H9 (cell line): ENCODE measurements at regions not wholly inside any gene's neighbourhood (a gene's known extent, or its start where the extent isn't known, plus 50 kb on each side); places are given as distances from the start of the nearest gene placed in this dataset.

ENCODE experiments used
- DNase-seq: peaks from one replicate; pipeline ENCODE4 v3.0.0-alpha.2; 2017
- H2AFZ ChIP-seq: one replicate; pipeline ENCODE4 v1.6.1; 2013; ENCODE audit warnings: mild to moderate bottlenecking, low read length, control low read depth, moderate library complexity
- H2AK5ac ChIP-seq: 2 replicates; pipeline ENCODE4 v1.6.1; 2013; ENCODE audit warnings: low read length, control low read depth, mixed read lengths; ENCODE audit not compliant: insufficient read length
- H2BK120ac ChIP-seq: one replicate; pipeline ENCODE4 v1.6.1; 2013; ENCODE audit warnings: low read depth, mild to moderate bottlenecking, low read length, control low read depth, inconsistent platforms; ENCODE audit not compliant: poor library complexity, severe bottlenecking
- H2BK12ac ChIP-seq: 2 replicates; pipeline ENCODE4 v1.6.1; 2013; ENCODE audit warnings: low read length, control low read depth, mixed read lengths, low read depth; ENCODE audit not compliant: insufficient read length
- H2BK15ac ChIP-seq: 2 replicates; pipeline ENCODE4 v1.6.1; 2013; ENCODE audit warnings: low read depth, low read length, control low read depth
- H2BK20ac ChIP-seq: one replicate; pipeline ENCODE4 v1.6.1; 2013; ENCODE audit warnings: low read depth, mild to moderate bottlenecking, low read length, control low read depth, inconsistent platforms; ENCODE audit not compliant: poor library complexity, severe bottlenecking
- H2BK5ac ChIP-seq: 2 replicates; pipeline ENCODE4 v1.6.1; 2013; ENCODE audit warnings: low read length, control low read depth, mixed read lengths; ENCODE audit not compliant: insufficient read length
- H3K14ac ChIP-seq: 2 replicates; pipeline ENCODE4 v1.6.1; 2013; ENCODE audit warnings: low read length, control low read depth; ENCODE audit not compliant: insufficient read depth
- H3K18ac ChIP-seq: 2 replicates; pipeline ENCODE4 v1.6.1; 2013; ENCODE audit warnings: low read depth, mild to moderate bottlenecking, mixed read lengths, low read length, control low read depth; ENCODE audit not compliant: insufficient read length
- H3K23ac ChIP-seq: 2 replicates; pipeline ENCODE4 v1.6.1; 2013; ENCODE audit warnings: low read length, control low read depth, mixed read lengths, low read depth; ENCODE audit not compliant: insufficient read length
- H3K23me2 ChIP-seq: 2 replicates; pipeline ENCODE4 v1.6.1; 2013; ENCODE audit warnings: low read depth, mild to moderate bottlenecking, mixed read lengths, low read length, control low read depth; ENCODE audit not compliant: insufficient read length, poor library complexity, severe bottlenecking
- H3K27ac ChIP-seq: 2 replicates; pipeline ENCODE4 v1.5.1; 2013; ENCODE audit warnings: low read length, control low read depth, mixed read lengths, low read depth; ENCODE audit not compliant: insufficient read length
- H3K27me3 ChIP-seq: 2 replicates; pipeline ENCODE4 v1.6.1; 2013; ENCODE audit warnings: low read length, control low read depth, inconsistent platforms; ENCODE audit not compliant: insufficient read depth
- H3K4ac ChIP-seq: 2 replicates; pipeline ENCODE4 v1.6.1; 2013; ENCODE audit warnings: low read depth, mild to moderate bottlenecking, control low read depth, inconsistent platforms, low read length, moderate library complexity
- H3K4me1 ChIP-seq: 2 replicates; pipeline ENCODE4 v1.6.1; 2013; ENCODE audit warnings: low read length, control low read depth, inconsistent platforms; ENCODE audit not compliant: insufficient read depth
- H3K4me2 ChIP-seq: 2 replicates; pipeline ENCODE4 v1.6.1; 2013; ENCODE audit warnings: low read length, control low read depth, mixed read lengths; ENCODE audit not compliant: insufficient read length, insufficient read depth
- H3K56ac ChIP-seq: 2 replicates; pipeline ENCODE4 v1.6.1; 2013; ENCODE audit warnings: low read depth, mild to moderate bottlenecking, mixed read lengths, low read length, control low read depth; ENCODE audit not compliant: insufficient read length
- H3K79me1 ChIP-seq: 2 replicates; pipeline ENCODE4 v1.6.1; 2013; ENCODE audit warnings: low read depth, mild to moderate bottlenecking, moderate library complexity, low read length, control low read depth, inconsistent platforms; ENCODE audit not compliant: insufficient read depth, poor library complexity, severe bottlenecking
- H3K79me2 ChIP-seq: 2 replicates; pipeline ENCODE4 v1.6.1; 2013; ENCODE audit warnings: low read length, control low read depth, inconsistent platforms; ENCODE audit not compliant: insufficient read depth
- H3K9ac ChIP-seq: 2 replicates; pipeline ENCODE4 v1.6.1; 2013; ENCODE audit warnings: low read length, control low read depth, mixed read lengths; ENCODE audit not compliant: insufficient read length; ENCODE audit errors: extremely low read depth
- H3K9me3 ChIP-seq: one replicate; pipeline ENCODE4 v1.6.1; 2013; ENCODE audit warnings: low read depth, low read length, inconsistent platforms; ENCODE audit not compliant: control insufficient read depth
- H3T11ph ChIP-seq: one replicate; pipeline ENCODE4 v1.6.1; 2013; ENCODE audit warnings: mild to moderate bottlenecking, low read length, control low read depth, inconsistent platforms
- H4K20me1 ChIP-seq: one replicate; pipeline ENCODE4 v1.6.1; 2013; ENCODE audit not compliant: control insufficient read depth, insufficient read length, insufficient read depth
- H4K5ac ChIP-seq: 2 replicates; pipeline ENCODE4 v1.6.1; 2013; ENCODE audit warnings: low read depth, mild to moderate bottlenecking, mixed read lengths, low read length, control low read depth; ENCODE audit not compliant: insufficient read length
- H4K8ac ChIP-seq: replicated peaks from 2 replicates; pipeline ENCODE4 v1.6.1; 2013; ENCODE audit warnings: low read length, control low read depth, mixed read lengths, low read depth; ENCODE audit not compliant: insufficient read length
- H4K91ac ChIP-seq: 2 replicates; pipeline ENCODE4 v1.6.1; 2013; ENCODE audit warnings: low read depth, mild to moderate bottlenecking, moderate library complexity, mixed read lengths, low read length, control low read depth; ENCODE audit not compliant: insufficient read length
- H3K27ac Mint-ChIP-seq, 3 experiments: 2 replicates in 2 of 3; 3 replicates in 1 of 3; pipeline ENCODE4 v1.8.0; 2020 to 2021; ENCODE audit warnings: mixed read lengths in 3 of 3, mild to moderate bottlenecking in 1 of 3, moderate library complexity in 1 of 3
- H3K27me3 Mint-ChIP-seq: 2 replicates; pipeline ENCODE4 v1.8.0; 2021; ENCODE audit warnings: low read depth, mild to moderate bottlenecking, moderate library complexity, mixed read lengths
- H3K36me3 Mint-ChIP-seq, 3 experiments: 2 replicates in 2 of 3; 3 replicates in 1 of 3; pipeline ENCODE4 v1.8.0; 2020 to 2021; ENCODE audit warnings: low read depth in 3 of 3, mixed read lengths in 3 of 3; ENCODE audit not compliant: insufficient read depth in 1 of 3
- H3K4me1 Mint-ChIP-seq, 2 experiments: 2 replicates each; pipeline ENCODE4 v1.8.0; 2020; ENCODE audit warnings: mixed read lengths in 2 of 2
- H3K4me3 Mint-ChIP-seq, 2 experiments: 2 replicates in 1 of 2; 3 replicates in 1 of 2; pipeline ENCODE4 v1.8.0; 2020 to 2021; ENCODE audit warnings: mild to moderate bottlenecking in 2 of 2, mixed read lengths in 2 of 2, moderate library complexity in 1 of 2
- H3K9me3 Mint-ChIP-seq, 2 experiments: 2 replicates in 1 of 2; 3 replicates in 1 of 2; pipeline ENCODE4 v1.8.0; 2020; ENCODE audit warnings: mild to moderate bottlenecking in 2 of 2, mixed read lengths in 2 of 2, moderate library complexity in 1 of 2
- WGBS: extraction: QIAGEN DNeasy Blood & Tissue Kit; methylation state at CpG from one replicate; pipeline ENCODE4 v1.1.7; 2013; ENCODE audit warnings: missing lambda C conversion rate, low lambda C conversion rate, mixed read lengths; ENCODE audit not compliant: insufficient read length; ENCODE audit errors: extremely low coverage; 5-methylcytosine and 5-hydroxymethylcytosine counted together
- TF ChIP-seq, protein P1 (sequence below): fragments of 200-600 bp; sonication (generic); conservative IDR thresholded peaks from 3 replicates; pipeline ENCODE4 v1.8.0; 2021; ENCODE audit warnings: antibody characterized with exemption, mild to moderate bottlenecking

- Histone ChIP-seq H3K56ac (no peak overlapping the region), H2AK5ac (no peak overlapping the region), H3K18ac (no peak overlapping the region), H4K91ac (no peak overlapping the region), H3K27ac (no peak overlapping the region), H2AFZ (no peak overlapping the region), H2BK120ac (no peak overlapping the region), H3K4ac (no peak overlapping the region), H2BK20ac (no peak overlapping the region), H4K8ac (no peak overlapping the region), H3K9ac (no peak overlapping the region), H2BK12ac (no peak overlapping the region), H3K4me2 (no peak overlapping the region), H3T11ph (no peak overlapping the region), H3K79me1 (no peaks in the 10 kb centered on the region), H3K14ac (no peak overlapping the region), H3K27me3 (no peaks in the 10 kb centered on the region), H3K23ac (no peak overlapping the region), H4K5ac (no peak overlapping the region), H2BK15ac (no peak overlapping the region), H3K79me2 (no peaks in the 10 kb centered on the region), H3K4me1 (no peaks in the 10 kb centered on the region), H2BK5ac (no peak overlapping the region), H4K20me1 (no peaks in the 10 kb centered on the region), H3K9me3 (no peaks in the 10 kb centered on the region), H3K23me2 (no peaks in the 10 kb centered on the region)
- Mint-ChIP-seq H3K9me3 (peaks cover 14 to 28% of the 10 kb centered on the region in 2 experiments; a peak in 4 of 5 replicates), H3K4me3 (no peak overlapping the region), H3K27ac (no peak overlapping the region), H3K27me3 (no peaks in the 10 kb centered on the region), H3K4me1 (peaks cover 7% of the 10 kb centered on the region in 2 experiments), H3K36me3 (peaks cover 2 to 38% (median 14%) of the 10 kb centered on the region in 3 experiments; a peak in 6 of 7 replicates)
- WGBS = no CpG with 5 or more reads among the region's 8 CpGs
- TF ChIP-seq, protein P1, sequence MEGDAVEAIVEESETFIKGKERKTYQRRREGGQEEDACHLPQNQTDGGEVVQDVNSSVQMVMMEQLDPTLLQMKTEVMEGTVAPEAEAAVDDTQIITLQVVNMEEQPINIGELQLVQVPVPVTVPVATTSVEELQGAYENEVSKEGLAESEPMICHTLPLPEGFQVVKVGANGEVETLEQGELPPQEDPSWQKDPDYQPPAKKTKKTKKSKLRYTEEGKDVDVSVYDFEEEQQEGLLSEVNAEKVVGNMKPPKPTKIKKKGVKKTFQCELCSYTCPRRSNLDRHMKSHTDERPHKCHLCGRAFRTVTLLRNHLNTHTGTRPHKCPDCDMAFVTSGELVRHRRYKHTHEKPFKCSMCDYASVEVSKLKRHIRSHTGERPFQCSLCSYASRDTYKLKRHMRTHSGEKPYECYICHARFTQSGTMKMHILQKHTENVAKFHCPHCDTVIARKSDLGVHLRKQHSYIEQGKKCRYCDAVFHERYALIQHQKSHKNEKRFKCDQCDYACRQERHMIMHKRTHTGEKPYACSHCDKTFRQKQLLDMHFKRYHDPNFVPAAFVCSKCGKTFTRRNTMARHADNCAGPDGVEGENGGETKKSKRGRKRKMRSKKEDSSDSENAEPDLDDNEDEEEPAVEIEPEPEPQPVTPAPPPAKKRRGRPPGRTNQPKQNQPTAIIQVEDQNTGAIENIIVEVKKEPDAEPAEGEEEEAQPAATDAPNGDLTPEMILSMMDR = no peak
- no peak for DNase-seq
These were observed 437.3 kb upstream of the SOX11 start for GRCh38 chr2:5254791-5255332.
